Left renal pelvis (tissue), 4 donors: ENCODE measurements at regions not wholly inside any gene's neighbourhood (a gene's known extent, or its start where the extent isn't known, plus 50 kb on each side); places are given as distances from the start of the nearest gene placed in this dataset.
A peak's percentile ranks its signal among the peaks of the same experiment; 100 is the strongest.
"Not testable (repeated sequence)": the region's sequence is repeated elsewhere in the genome, so short reads cannot be mapped to it uniquely, and the experiment has no call there.

Source experiments
- DNase-seq, 4 donors: peaks; one replicate each; pipeline ENCODE4 v3.0.0-alpha.2; 2013; ENCODE audit warnings: low read depth in 4 of 4, low spot score in 3 of 4

GRCh38 chr14:22225516-22226140, 363.4 kb downstream of the DAD1 start:
- no peak for DNase-seq

DNA sequence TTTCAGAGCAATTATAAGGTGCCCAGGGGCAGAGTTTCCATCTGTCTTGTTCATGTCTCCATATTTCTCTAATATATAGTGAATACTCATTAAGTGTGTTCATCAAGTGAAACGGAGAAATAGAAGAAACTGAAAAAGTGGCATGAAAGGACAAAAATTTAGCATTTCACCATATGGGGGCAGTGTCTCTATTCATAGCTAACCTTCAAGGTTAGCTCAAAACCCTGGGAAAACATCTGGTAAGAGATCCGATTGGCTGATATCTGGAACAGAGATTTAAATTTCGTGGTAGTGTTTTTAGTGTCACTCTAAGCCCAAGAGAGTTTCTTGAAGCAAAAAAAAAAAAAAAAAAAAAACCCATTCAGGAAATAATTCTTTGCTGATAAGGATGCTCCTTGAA, 367.5 kb downstream of the DAD1 start:
- no peak for DNase-seq

GRCh38 chr14:22220427-22220826, 368.6 kb downstream of the DAD1 start:
- no peak for DNase-seq

DNA sequence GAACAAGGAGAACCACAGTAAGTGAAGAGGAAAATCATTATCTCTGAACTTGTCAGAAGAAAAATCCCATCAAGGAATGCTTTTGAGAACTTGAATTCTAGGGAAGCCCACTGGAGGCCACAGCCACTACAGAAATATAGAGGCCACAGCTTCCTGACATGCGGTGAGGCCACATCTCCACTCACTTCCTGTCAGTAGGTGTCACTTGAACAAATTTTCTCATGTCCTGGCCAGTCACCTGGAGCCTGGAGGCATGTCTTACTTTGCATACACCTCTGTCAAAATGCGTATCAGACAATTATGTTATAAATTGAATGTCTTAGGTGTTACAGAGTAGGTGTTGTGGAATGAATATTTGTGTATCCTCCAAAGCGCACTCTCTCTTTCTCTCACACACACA, 370.3 kb downstream of the DAD1 start:
- no peak for DNase-seq

GRCh38 chr14:22213120-22213519, 375.9 kb downstream of the DAD1 start:
- no peak for DNase-seq

GRCh38 chr14:22210906-22211305, 378.1 kb downstream of the DAD1 start:
- DNase-seq: no peak

GRCh38 chr14:22210026-22210425, 379.0 kb downstream of the DAD1 start:
- DNase-seq: no peak

GRCh38 chr14:22203036-22203435, 386.0 kb downstream of the DAD1 start:
- DNase-seq: no peak

DNA sequence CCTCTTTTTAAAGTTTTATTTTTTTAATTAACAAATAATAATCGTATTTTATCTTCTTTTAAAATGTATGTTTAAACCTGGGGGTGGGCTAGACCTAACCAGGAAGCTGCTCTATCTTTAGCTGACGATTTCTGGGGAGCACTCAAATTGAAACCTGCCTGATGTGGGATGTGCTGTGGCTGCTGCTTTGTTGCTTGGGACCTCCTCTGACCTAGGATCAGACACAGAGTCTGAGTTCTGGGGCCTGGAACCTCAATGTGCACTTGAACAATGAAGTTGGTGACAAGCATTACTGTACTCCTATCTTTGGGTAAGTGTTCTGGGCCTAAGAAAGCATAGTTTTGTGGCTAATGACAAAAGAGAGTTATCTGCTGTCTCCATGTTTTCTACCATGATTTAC, 386.7 kb downstream of the DAD1 start:
- no peak for DNase-seq

- DNase-seq: peak in 2 of 4 donors; percentile 2 to 9
Observed at GRCh38 chr14:22200977-22201605, 387.9 kb downstream of the DAD1 start.

DNA sequence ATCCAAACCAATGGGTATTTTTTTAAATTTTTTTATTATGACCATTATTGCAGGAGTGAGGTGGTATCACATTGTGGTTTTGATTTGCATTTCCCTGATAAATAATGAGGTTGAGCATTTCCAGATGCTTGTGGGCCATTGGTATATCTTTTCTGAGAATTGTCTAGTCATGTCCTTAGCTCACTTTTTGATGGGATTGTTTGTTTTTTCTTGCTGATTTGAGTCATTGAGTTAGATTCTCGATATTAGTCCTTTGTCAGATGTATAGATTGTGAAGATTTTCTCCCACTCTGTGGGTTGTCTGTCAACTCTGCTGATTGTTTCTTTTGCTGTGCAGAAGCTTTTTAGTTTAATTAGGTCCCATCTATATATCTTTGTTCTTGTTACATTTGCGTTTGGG, 388.9 kb downstream of the DAD1 start:
- not testable (repeated sequence) for DNase-seq

DNA sequence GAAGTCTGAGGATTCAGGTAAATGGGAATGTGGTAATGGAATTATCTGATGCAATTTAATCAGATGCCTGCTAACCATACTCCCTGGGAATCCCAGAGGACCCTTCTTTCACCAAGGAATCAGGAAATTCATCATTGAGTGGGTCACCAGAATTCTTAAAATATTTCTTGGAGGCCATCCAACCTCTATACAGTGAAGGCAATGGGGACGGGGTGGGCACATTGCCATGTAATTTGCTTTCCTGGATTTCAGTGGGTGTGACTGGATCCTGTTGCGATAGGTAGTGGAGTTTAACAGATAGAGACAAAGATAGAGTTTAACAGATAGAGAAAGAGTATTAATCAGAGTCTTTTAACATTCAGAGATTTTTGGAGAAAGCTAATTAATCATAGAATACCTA, 394.4 kb downstream of the DAD1 start:
- no peak for DNase-seq

DNA sequence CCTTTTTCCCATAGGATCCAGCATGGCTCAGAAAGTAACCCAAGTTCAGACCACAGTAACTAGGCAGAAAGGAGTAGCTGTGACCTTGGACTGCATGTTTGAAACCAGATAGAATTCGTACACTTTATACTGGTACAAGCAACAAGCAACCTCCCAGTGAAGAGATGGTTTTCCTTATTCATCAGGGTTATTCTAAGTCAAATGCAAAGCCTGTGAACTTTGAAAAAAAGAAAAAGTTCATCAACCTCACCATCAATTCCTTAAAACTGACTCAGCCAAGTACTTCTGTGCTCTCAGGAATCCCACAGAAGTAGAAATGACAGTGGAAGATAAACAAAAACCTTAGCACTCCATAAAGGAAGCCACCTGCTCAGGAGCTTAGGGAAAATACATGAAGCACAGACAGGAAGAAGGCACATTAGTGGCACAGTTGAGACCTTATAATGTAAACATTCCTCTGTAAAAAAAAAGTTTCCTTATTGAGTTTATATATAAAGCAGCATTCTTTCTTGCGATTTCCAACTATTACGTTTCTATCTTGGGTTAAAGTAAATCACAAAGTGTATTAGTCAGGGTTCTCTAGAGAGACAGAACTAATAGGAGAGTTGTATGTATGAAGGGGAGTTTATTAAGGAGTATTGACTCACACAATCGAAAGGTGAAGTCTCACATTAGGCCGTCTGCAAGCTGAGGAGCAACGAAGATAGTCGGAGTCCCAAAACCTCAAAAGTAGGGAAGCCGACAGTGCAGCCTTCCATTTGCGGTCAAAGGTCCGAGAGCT, 398.4 kb downstream of the DAD1 start:
- no peak for DNase-seq

GRCh38 chr14:22189881-22190280, 399.1 kb downstream of the DAD1 start:
- no peak for DNase-seq

DNA sequence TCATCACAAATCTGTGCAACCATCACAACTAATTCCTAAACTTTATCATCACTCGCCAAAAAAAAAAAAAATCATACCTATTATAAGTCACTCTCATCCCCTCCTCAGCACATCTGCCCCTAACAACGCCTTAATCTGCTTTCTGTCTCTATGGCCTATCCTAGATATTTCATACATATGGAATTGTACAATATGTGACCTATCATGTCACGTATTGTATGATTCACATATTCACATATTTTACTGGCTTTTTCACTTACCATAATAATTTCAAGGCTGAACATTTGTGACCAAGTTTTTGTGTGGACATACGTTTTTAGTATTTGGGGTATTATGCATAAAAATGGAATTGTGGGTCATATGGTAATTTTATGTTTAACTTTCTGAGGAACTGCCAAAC, 400.7 kb downstream of the DAD1 start:
- no peak for DNase-seq

DNA sequence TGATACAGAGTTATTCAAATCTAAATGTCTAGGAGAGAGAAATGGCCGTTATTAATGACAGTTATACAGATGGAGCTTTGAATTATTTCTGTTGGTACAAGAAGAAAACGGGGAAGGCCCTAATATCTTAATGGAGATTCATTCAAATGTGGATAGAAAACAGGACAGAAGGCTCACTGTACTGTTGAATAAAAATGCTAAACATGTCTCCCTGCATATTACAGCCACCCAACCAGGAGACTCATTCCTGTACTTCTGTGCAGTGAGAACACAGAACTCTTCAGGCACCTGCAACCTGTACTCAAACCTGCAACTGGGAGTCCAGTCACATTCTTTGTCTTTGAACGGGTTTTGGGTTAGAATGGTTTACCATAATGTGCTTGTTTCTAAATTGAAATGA, 403.2 kb downstream of the DAD1 start:
- DNase-seq: no peak

- DNase-seq: no peak
Observed at GRCh38 chr14:22185191-22185590, 403.8 kb downstream of the DAD1 start.

GRCh38 chr14:22184830-22185168, 404.2 kb downstream of the DAD1 start:
- DNase-seq: no peak

GRCh38 chr14:22184157-22184829, 404.7 kb downstream of the DAD1 start:
- DNase-seq: no peak

DNA sequence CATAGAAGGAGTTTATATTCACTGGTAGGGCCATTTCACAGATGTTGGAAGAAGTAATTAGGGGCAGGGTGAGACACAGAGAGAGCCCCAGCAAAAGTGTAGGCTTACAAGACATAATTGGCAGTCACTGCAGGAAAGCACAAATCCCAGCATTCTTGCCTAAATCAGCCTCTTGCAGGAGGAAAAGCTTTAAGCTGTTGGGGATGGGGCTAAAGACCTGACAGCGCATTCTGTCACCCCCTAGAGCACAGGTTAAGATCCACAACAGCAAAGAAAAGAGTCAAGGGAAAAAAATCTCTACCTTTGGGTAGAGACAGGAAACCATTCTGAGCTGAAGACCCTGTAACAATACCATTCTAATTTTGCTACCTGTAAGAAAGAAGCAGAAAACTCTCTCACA, 409.0 kb downstream of the DAD1 start:
- DNase-seq: no peak

DNA sequence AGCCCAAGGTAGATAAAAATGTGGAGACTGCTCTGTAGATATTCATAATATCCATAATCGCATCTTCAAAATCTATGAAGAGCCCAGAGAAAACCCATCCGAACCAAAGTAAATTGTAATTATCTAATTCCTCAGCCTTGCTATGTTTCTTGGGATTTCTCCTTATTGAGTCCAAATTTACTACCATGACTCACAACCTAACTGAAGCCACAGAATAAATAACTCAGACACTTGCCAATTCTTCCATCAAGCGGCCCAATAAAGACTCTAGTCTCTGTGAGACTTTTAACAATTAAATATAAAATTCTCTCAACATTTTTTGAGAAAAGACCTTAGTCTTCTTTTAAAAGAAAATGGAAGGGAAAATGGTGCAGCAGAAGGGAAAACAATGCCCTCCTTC, 409.8 kb downstream of the DAD1 start:
- no peak for DNase-seq
